Stimulated activated naive B cell treated with anti-CD40 and anti-IgM and Interleukin-4, amounts not matched to agents 10 μg/mL and 1 μg/mL and 100 μg/mL, for 72 hours (primary cell): ENCODE measurements at regions not wholly inside any gene's neighbourhood (a gene's known extent, or its start where the extent isn't known, plus 50 kb on each side); places are given as distances from the start of the nearest gene placed in this dataset.
"Not testable (repeated sequence)": the region's sequence is repeated elsewhere in the genome, so short reads cannot be mapped to it uniquely, and the experiment has no call there.

Experiments used
- ATAC-seq, 2 donors: fragments of 150-1000 bp; cut with Tn5 transposase; replicated peaks; 2 replicates each; pipeline ENCODE4 v1.10.0; 2021; ENCODE audit warnings: moderate library complexity in 1 of 2
- DNase-seq: peaks from one replicate; pipeline ENCODE4 v3.0.0; 2021
- H3K27ac Mint-ChIP-seq: one replicate; pipeline ENCODE4 v1.8.0; 2022; ENCODE audit warnings: mild to moderate bottlenecking, mixed read lengths
- H3K27me3 Mint-ChIP-seq, 2 donors: one replicate each; pipeline ENCODE4 v1.8.0; 2022; ENCODE audit warnings: mixed read lengths in 2 of 2
- H3K36me3 Mint-ChIP-seq, 2 donors: one replicate each; pipeline ENCODE4 v1.8.0; 2022; ENCODE audit warnings: mixed read lengths in 2 of 2, mild to moderate bottlenecking in 1 of 2
- H3K4me1 Mint-ChIP-seq, 2 donors: one replicate each; pipeline ENCODE4 v1.8.0; 2022; ENCODE audit warnings: mixed read lengths in 2 of 2, mild to moderate bottlenecking in 1 of 2
- H3K4me3 Mint-ChIP-seq, 2 donors: one replicate each; pipeline ENCODE4 v1.8.0; 2022; ENCODE audit warnings: mild to moderate bottlenecking in 2 of 2, mixed read lengths in 2 of 2, moderate library complexity in 1 of 2
- H3K9me3 Mint-ChIP-seq, 2 donors: one replicate each; pipeline ENCODE4 v1.8.0; 2022; ENCODE audit warnings: mixed read lengths in 2 of 2, mild to moderate bottlenecking in 1 of 2

DNA sequence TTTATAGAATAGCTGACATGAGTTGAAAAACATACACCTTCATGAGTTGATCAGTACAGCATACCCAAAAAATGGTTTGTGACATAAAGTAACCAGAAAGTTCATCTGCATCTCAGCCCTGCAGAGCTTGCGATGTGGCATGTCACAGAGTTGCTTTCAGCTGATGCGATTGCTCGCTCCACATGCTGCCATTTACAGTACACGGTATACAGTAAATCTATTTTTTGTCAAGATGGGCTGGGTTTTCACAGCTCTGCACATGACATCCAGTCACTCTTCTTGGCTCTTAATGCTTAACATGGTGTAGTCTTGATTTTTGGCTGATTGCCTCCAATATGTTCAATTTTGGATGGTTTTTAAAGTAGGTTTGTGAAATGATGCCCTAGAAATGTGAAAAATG is 811.9 kb downstream of the SATB2 start:
- DNase-seq = no peak
- no peak overlapping the region for H3K27ac Mint-ChIP-seq
- no peaks in the 10 kb centered on the region for H3K9me3 Mint-ChIP-seq
- no peaks in the 10 kb centered on the region for H3K27me3 Mint-ChIP-seq
- no peak overlapping the region for H3K4me3 Mint-ChIP-seq
- no peaks in the 10 kb centered on the region for H3K4me1 Mint-ChIP-seq
- no peak for ATAC-seq
- H3K36me3 Mint-ChIP-seq = no peaks in the 10 kb centered on the region

DNA sequence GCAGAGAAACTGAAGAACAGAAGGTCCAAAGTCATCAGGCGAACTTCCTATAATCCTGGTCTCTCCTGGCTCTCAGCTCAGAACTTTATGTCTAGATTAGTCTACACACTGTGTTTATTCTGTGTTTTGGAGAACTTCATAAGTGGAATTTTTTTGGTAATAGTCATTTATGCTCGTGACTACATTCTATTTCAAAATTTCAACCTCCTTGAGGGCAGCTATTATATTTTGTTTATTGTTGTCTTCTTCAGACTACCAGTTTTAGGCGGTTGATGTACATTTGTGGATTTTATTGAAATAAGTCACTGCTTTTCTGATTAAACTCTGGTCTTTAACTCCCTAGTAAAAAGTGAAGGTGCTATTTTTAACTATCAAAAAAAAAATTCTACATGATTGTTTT is 816.6 kb downstream of the SATB2 start:
- ATAC-seq (no peak), DNase-seq (no peak)
- Mint-ChIP-seq H3K9me3 (no peaks in the 10 kb centered on the region), H3K27me3 (no peaks in the 10 kb centered on the region), H3K4me1 (no peaks in the 10 kb centered on the region), H3K4me3 (no peak overlapping the region), H3K27ac (no peak overlapping the region), H3K36me3 (no peaks in the 10 kb centered on the region)

DNA sequence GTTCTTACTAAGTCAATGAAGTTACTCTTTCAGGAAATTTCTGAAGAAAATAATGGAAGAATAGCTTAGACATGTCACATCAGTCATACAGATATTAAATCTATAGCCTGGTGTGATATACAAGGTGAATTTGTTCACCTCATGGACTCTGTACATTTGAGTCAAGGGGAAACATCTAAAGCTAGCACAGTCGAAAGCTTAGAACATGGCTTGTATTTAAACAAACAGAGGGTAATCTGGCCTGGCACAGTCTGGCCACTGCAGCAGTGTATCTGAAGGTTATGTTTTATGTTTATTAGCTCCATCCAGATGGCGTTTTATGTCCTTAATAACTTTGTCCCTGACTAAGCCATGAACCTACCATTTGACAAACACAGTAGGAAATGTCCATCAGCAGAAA is 817.3 kb downstream of the SATB2 start:
- H3K9me3 Mint-ChIP-seq = no peaks in the 10 kb centered on the region
- no peak overlapping the region for H3K27ac Mint-ChIP-seq
- no peaks in the 10 kb centered on the region for H3K4me1 Mint-ChIP-seq
- H3K4me3 Mint-ChIP-seq = no peak overlapping the region
- H3K36me3 Mint-ChIP-seq = no peaks in the 10 kb centered on the region
- no peak for DNase-seq
- H3K27me3 Mint-ChIP-seq = no peaks in the 10 kb centered on the region
- no peak for ATAC-seq

GRCh38 chr2:198639580-198639979 is 818.2 kb downstream of the SATB2 start:
- no peaks in the 10 kb centered on the region for H3K9me3 Mint-ChIP-seq

GRCh38 chr2:198638577-198638976 is 819.2 kb downstream of the SATB2 start:
- no peak overlapping the region for H3K4me3 Mint-ChIP-seq
- no peaks in the 10 kb centered on the region for H3K27me3 Mint-ChIP-seq
- H3K4me1 Mint-ChIP-seq = no peaks in the 10 kb centered on the region
- ATAC-seq (no peak), DNase-seq (no peak)
- no peaks in the 10 kb centered on the region for H3K36me3 Mint-ChIP-seq
- no peaks in the 10 kb centered on the region for H3K9me3 Mint-ChIP-seq
- H3K27ac Mint-ChIP-seq = no peak overlapping the region

More at GRCh38 chr2:198639580-198639979, 818.2 kb downstream of the SATB2 start:
- Mint-ChIP-seq H3K27ac (no peak overlapping the region), H3K36me3 (no peaks in the 10 kb centered on the region), H3K4me3 (no peak overlapping the region), H3K4me1 (no peaks in the 10 kb centered on the region), H3K27me3 (no peaks in the 10 kb centered on the region)
- no peak for DNase-seq
- ATAC-seq = no peak

- Mint-ChIP-seq H3K27ac (no peak overlapping the region), H3K36me3 (no peaks in the 10 kb centered on the region), H3K27me3 (no peaks in the 10 kb centered on the region), H3K9me3 (peaks cover 0 to 3% of the 10 kb centered on the region in 2 donors), H3K4me3 (no peak overlapping the region), H3K4me1 (no peaks in the 10 kb centered on the region)
- no peak for DNase-seq
- ATAC-seq = no peak
Observed at GRCh38 chr2:198630384-198630783, 826.0 kb downstream of the PLCL1 start.

DNA sequence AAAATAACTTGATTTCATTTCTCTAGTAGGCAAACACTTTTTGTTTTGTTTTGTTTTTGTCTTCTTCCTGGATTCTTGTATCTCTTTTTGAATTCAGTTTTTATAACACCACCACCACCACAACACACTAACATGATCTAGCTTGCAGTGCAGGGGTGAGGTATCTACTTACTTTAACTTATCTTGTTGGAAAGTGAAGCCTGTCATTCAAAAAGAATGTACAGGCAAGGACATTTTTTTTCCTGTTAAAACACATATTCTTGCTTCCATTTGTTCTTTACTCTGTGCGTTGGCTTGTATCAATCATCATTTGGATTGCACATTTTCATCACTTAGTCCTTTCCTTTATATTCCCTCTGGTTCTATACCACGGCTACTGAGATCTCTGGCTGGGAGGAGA is 824.2 kb downstream of the PLCL1 start:
- no peak for ATAC-seq

GRCh38 chr2:198622986-198623730 is 818.8 kb downstream of the PLCL1 start:
- DNase-seq (no peak), ATAC-seq (no peak)
- no peaks in the 10 kb centered on the region for H3K27me3 Mint-ChIP-seq
- no peaks in the 10 kb centered on the region for H3K4me1 Mint-ChIP-seq
- no peaks in the 10 kb centered on the region for H3K36me3 Mint-ChIP-seq
- no peak overlapping the region for H3K4me3 Mint-ChIP-seq
- peaks cover 0 to 1% of the 10 kb centered on the region in 2 donors for H3K9me3 Mint-ChIP-seq
- no peak overlapping the region for H3K27ac Mint-ChIP-seq

More for the DNA sequence above, 824.2 kb downstream of the PLCL1 start:
- Mint-ChIP-seq H3K4me1 (no peaks in the 10 kb centered on the region), H3K27ac (no peak overlapping the region), H3K27me3 (no peaks in the 10 kb centered on the region), H3K9me3 (peaks cover 0 to 4% of the 10 kb centered on the region in 2 donors), H3K4me3 (no peak overlapping the region), H3K36me3 (no peaks in the 10 kb centered on the region)
- no peak for DNase-seq

DNA sequence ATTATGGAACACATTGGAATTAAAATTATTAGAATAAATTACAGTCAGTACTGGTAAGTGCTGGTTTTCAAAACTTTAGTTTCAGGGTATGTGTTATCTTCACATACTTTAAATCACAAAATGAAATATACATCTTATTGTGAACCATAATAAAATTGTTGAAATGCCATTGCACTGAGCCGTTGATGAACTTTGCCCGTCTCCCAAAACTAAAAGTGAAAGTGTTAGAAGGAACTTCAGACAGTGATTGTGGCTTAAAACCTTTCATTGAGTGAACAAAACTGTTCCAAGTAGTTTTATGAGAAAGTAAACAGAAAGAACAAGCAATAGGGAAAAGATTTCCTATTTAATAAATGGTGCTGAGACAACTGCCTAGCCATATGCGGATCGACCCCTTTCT is 811.6 kb downstream of the PLCL1 start:
- ATAC-seq (no peak), DNase-seq (no peak)
- H3K36me3 Mint-ChIP-seq = no peaks in the 10 kb centered on the region
- H3K27me3 Mint-ChIP-seq = no peaks in the 10 kb centered on the region
- peak overlapping the region; percentile 40 to 44 for H3K4me3 Mint-ChIP-seq
- H3K9me3 Mint-ChIP-seq = peaks cover 0 to 2% of the 10 kb centered on the region in 2 donors
- H3K27ac Mint-ChIP-seq = no peak overlapping the region
- H3K4me1 Mint-ChIP-seq = no peaks in the 10 kb centered on the region

DNA sequence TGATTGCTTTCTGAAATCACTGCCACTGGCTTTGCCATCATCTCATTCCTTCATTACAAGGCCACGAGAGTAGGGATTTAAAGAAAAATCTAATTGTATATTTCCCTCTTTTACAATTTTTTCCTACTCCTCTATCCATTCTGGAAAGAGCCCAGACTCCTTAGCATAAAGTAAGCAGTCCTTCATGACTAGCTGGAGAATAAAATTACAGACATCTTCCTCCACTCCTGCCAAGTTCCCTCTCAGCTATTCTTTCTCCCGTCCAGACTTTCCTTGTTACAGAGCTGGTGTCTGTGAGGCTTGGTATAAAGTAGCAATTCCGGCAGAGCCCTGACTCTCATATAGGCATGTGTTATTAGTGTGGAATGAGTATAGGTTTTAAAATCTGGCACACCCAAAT is 806.8 kb downstream of the PLCL1 start:
- no peaks in the 10 kb centered on the region for H3K36me3 Mint-ChIP-seq
- H3K4me3 Mint-ChIP-seq = no peak overlapping the region
- H3K27ac Mint-ChIP-seq = no peak overlapping the region
- H3K27me3 Mint-ChIP-seq = no peaks in the 10 kb centered on the region
- H3K9me3 Mint-ChIP-seq = no peaks in the 10 kb centered on the region
- DNase-seq (no peak), ATAC-seq (no peak)
- no peaks in the 10 kb centered on the region for H3K4me1 Mint-ChIP-seq

GRCh38 chr2:198604599-198604998 is 800.2 kb downstream of the PLCL1 start:
- no peak overlapping the region for H3K27ac Mint-ChIP-seq
- no peak for ATAC-seq
- no peaks in the 10 kb centered on the region for H3K4me1 Mint-ChIP-seq
- DNase-seq = no peak
- H3K27me3 Mint-ChIP-seq = no peaks in the 10 kb centered on the region
- H3K4me3 Mint-ChIP-seq = no peak overlapping the region
- H3K9me3 Mint-ChIP-seq = peaks cover 0 to under 1% of the 10 kb centered on the region in 2 donors
- no peaks in the 10 kb centered on the region for H3K36me3 Mint-ChIP-seq

- not testable (repeated sequence) for DNase-seq, H3K9me3 Mint-ChIP-seq, H3K27ac Mint-ChIP-seq, H3K27me3 Mint-ChIP-seq, H3K36me3 Mint-ChIP-seq, ATAC-seq, H3K4me1 Mint-ChIP-seq, H3K4me3 Mint-ChIP-seq
Observed at GRCh38 chr2:198602986-198603385, 798.6 kb downstream of the PLCL1 start.

DNA sequence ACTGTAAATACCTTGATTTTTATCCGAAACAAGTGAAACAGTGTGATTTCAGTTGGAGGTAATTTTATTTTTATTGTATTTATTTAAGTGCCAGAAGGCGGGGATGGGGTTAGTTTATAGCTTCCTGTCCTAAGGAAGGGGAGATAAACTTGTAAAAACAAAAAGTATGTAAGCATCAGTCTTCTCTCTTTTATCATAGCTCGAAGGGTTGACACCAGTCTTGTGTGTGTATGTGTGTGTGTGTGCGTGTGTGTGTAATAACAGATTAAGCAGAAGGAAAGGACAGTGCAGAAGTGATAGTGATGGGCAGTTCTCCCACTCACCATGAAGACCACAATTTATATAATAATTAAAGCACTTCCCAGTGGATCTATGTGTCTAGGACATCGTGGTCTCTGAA is 793.3 kb downstream of the PLCL1 start:
- DNase-seq (no peak), ATAC-seq (no peak)

DNA sequence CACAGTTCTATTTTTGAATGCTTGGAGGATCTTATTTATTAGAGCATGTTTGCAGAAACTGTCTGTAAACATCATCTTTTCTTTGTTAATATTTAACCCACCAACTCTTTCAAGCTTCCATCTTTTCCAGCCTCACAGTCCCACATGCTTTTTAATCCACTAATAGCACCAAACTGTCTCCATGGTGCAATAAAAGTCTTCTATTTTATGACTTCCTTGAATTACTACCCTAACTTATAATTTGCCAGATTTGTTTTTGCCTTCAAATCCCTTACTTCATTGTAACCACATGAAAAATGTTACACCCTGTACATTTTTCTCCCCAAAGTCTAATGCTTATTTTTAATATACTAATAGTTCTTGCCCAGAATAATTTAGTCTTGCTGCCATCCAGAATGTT is 792.6 kb downstream of the PLCL1 start:
- no peak overlapping the region for H3K4me3 Mint-ChIP-seq
- no peaks in the 10 kb centered on the region for H3K27me3 Mint-ChIP-seq
- peaks cover 0 to 1% of the 10 kb centered on the region in 2 donors for H3K9me3 Mint-ChIP-seq
- H3K4me1 Mint-ChIP-seq = no peaks in the 10 kb centered on the region
- DNase-seq = no peak
- no peak for ATAC-seq
- H3K27ac Mint-ChIP-seq = no peak overlapping the region
- no peaks in the 10 kb centered on the region for H3K36me3 Mint-ChIP-seq

More for the DNA sequence above, 793.3 kb downstream of the PLCL1 start:
- Mint-ChIP-seq H3K27ac (no peak overlapping the region), H3K4me3 (no peak overlapping the region), H3K36me3 (no peaks in the 10 kb centered on the region), H3K4me1 (no peaks in the 10 kb centered on the region), H3K27me3 (no peaks in the 10 kb centered on the region), H3K9me3 (peaks cover 0 to 1% of the 10 kb centered on the region in 2 donors)

- ATAC-seq (no peak), DNase-seq (no peak)
- no peak overlapping the region for H3K27ac Mint-ChIP-seq
- H3K27me3 Mint-ChIP-seq = no peaks in the 10 kb centered on the region
- peaks cover 0 to 1% of the 10 kb centered on the region in 2 donors for H3K9me3 Mint-ChIP-seq
- no peaks in the 10 kb centered on the region for H3K36me3 Mint-ChIP-seq
- no peak overlapping the region for H3K4me3 Mint-ChIP-seq
- no peaks in the 10 kb centered on the region for H3K4me1 Mint-ChIP-seq
Observed at GRCh38 chr2:198595721-198596120, 791.3 kb downstream of the PLCL1 start.
